Left ventricle myocardium inferior (tissue), 1 donor: ENCODE measurements at regions not wholly inside any gene's neighbourhood (a gene's known extent, or its start where the extent isn't known, plus 50 kb on each side); places are given as distances from the start of the nearest gene placed in this dataset.

Experiments
- DNase-seq: peaks from one replicate; pipeline ENCODE4 v3.0.0-alpha.2; 2020
- H3K27ac ChIP-seq: fragments of 200-600 bp; replicated peaks from 2 replicates; pipeline ENCODE4 v1.8.0; 2021
- H3K27me3 ChIP-seq: fragments of 200-600 bp; 2 replicates; pipeline ENCODE4 v1.8.0; 2021; ENCODE audit warnings: low read depth
- H3K36me3 ChIP-seq: fragments of 200-600 bp; 2 replicates; pipeline ENCODE4 v1.8.0; 2021
- H3K4me1 ChIP-seq: fragments of 200-600 bp; 2 replicates; pipeline ENCODE4 v1.8.0; 2021
- H3K4me3 ChIP-seq: fragments of 200-600 bp; 2 replicates; pipeline ENCODE4 v1.8.0; 2021; ENCODE audit warnings: mild to moderate bottlenecking, moderate library complexity
- H3K9me3 ChIP-seq: fragments of 200-600 bp; replicated peaks from 2 replicates; pipeline ENCODE4 v1.8.0; 2021
- CTCF ChIP-seq: fragments of 200-600 bp; IDR thresholded peaks from 2 replicates; pipeline ENCODE4 v1.8.0; 2021; ENCODE audit warnings: antibody characterized with exemption, mild to moderate bottlenecking, borderline replicate concordance
- intact Hi-C: fragments of 100-400 bp; cut with micrococcal nuclease; formaldehyde crosslinking; loops from one replicate; pipeline ENCODE4 v1.11.0; 2022
- donor health status: DM: no; HTN: yes; CAD: no; lungs with severe emphysema.

- H3K4me3 ChIP-seq, result no peak overlapping the region
- peaks cover 43% of the 10 kb centered on the region for H3K9me3 ChIP-seq
- no peaks in the 10 kb centered on the region for H3K4me1 ChIP-seq
- no peak for DNase-seq
- intact Hi-C loops, result no loop called here
- TF ChIP-seq CTCF, result no peak
- no peaks in the 10 kb centered on the region for H3K36me3 ChIP-seq
- no peaks in the 10 kb centered on the region for H3K27me3 ChIP-seq
- no peak overlapping the region for H3K27ac ChIP-seq
Observed at GRCh38 chr3:84175449-84175848, 783.3 kb upstream of the CADM2 start.

DNA sequence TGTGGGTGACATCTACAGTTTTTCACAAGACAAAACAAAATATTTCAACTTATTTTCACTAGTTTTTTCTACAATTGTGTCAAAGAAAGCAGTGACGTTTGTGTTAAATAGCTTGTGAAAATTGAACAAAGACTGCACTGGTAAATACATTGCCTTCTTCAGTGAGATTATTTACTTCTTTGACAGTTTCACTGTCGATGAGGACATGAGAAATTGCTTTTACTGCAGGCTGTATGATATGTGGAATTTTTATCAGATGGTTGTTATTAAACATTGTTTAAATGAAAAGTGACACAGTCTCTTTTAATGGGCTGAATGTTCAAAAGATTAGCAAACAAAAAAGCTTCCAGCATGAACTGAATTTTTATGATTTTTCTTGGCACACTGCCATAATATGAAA, 773.9 kb upstream of the CADM2 start:
- no peak overlapping the region for H3K4me3 ChIP-seq
- DNase-seq, result no peak
- intact Hi-C loops, result no loop called here
- no peaks in the 10 kb centered on the region for H3K36me3 ChIP-seq
- H3K27me3 ChIP-seq, result no peaks in the 10 kb centered on the region
- H3K27ac ChIP-seq, result no peak overlapping the region
- no peak for TF ChIP-seq CTCF
- no peaks in the 10 kb centered on the region for H3K4me1 ChIP-seq
- peaks cover 9% of the 10 kb centered on the region for H3K9me3 ChIP-seq

DNA sequence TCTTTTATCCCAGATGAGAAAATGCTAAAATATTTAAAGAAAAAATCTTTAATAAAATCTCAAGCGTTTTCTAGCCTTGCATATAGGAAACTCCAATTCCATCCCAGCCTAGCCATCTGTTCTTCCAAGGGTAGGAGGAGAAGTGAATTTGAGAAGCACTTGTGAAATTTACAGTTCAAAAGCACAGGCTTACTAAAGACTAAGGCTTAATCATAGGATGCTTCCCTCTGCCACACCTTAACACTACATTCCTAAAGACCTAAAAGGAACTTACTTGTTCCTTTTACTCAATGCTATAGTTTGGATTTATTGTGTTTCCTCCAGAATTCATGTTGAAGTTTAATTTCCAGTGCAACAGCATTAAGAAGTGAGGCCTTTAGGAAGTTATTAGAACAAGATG, 764.8 kb upstream of the CADM2 start:
- Histone ChIP-seq H3K4me1 (no peaks in the 10 kb centered on the region), H3K27ac (no peak overlapping the region), H3K27me3 (no peaks in the 10 kb centered on the region), H3K9me3 (peaks cover 30% of the 10 kb centered on the region), H3K36me3 (no peaks in the 10 kb centered on the region), H3K4me3 (no peak overlapping the region)
- TF ChIP-seq CTCF, result no peak
- no peak for DNase-seq
- intact Hi-C loops, result no loop called here

- no peak for TF ChIP-seq CTCF
- DNase-seq, result no peak
- Histone ChIP-seq H3K4me3 (no peak overlapping the region), H3K9me3 (peaks cover 14% of the 10 kb centered on the region), H3K36me3 (no peaks in the 10 kb centered on the region), H3K27me3 (no peaks in the 10 kb centered on the region), H3K4me1 (no peaks in the 10 kb centered on the region), H3K27ac (no peak overlapping the region)
- intact Hi-C loops, result no loop called here
Observed at GRCh38 chr3:84209474-84209873, 749.3 kb upstream of the CADM2 start.

DNA sequence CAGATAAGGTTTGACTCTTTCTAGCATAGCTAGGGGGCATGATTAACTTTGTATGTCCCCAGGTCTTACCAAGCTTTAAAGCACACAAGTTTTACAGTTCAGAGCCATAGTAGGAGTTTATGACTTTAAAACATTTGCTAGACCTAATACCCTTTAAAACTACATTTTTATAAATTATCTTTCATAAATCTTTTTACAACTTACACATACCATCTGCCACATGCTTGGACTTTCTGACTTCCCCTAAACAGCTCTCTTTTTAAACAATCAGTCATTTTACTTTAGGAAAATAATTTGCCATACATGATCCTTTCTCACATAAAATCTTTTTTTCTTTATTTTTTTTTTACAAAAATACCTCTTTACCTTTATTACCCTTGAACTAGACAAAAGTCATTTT, 735.3 kb upstream of the CADM2 start:
- Histone ChIP-seq H3K4me1 (no peaks in the 10 kb centered on the region), H3K27me3 (no peaks in the 10 kb centered on the region), H3K27ac (no peak overlapping the region), H3K36me3 (no peaks in the 10 kb centered on the region), H3K9me3 (peaks cover 44% of the 10 kb centered on the region), H3K4me3 (no peak overlapping the region)
- DNase-seq, result no peak
- intact Hi-C loops, result no loop called here
- no peak for TF ChIP-seq CTCF

DNA sequence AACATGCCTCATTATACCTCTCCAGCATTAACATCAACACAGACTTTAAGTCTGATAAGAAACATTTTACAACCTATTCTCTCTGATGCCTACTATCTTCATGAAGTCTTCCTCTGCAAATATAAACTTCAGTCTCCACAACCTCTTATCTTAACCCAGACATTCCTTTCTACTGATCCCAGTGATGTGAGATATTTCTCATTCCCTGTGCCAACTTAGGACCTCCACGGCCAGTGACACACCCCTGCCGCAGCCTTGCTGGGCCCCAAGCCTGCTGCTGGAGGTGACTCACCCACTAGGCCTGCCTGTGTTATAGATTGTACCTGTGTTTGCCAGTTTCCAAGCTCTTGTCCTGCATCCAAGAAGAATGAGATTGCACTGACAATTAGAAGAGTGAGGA, 734.5 kb upstream of the CADM2 start:
- DNase-seq, result no peak
- TF ChIP-seq CTCF, result no peak
- Histone ChIP-seq H3K36me3 (no peaks in the 10 kb centered on the region), H3K9me3 (peaks cover 44% of the 10 kb centered on the region), H3K27me3 (no peaks in the 10 kb centered on the region), H3K4me1 (no peaks in the 10 kb centered on the region), H3K4me3 (no peak overlapping the region), H3K27ac (no peak overlapping the region)
- intact Hi-C loops, result no loop called here
